Ecto neural progenitor cell (in vitro differentiated cells): ENCODE measurements at regions not wholly inside any gene's neighbourhood (a gene's known extent, or its start where the extent isn't known, plus 50 kb on each side); places are given as distances from the start of the nearest gene placed in this dataset.
A peak's percentile ranks its signal among the peaks of the same experiment; 100 is the strongest.

ENCODE experiments used
- DNase-seq: peaks from one replicate; pipeline ENCODE4 v3.0.0-alpha.2; 2018; ENCODE audit warnings: low spot score

- no peak for DNase-seq
Observed at GRCh38 chr1:25035523-25036116, 105.5 kb upstream of the RUNX3 start.

DNA sequence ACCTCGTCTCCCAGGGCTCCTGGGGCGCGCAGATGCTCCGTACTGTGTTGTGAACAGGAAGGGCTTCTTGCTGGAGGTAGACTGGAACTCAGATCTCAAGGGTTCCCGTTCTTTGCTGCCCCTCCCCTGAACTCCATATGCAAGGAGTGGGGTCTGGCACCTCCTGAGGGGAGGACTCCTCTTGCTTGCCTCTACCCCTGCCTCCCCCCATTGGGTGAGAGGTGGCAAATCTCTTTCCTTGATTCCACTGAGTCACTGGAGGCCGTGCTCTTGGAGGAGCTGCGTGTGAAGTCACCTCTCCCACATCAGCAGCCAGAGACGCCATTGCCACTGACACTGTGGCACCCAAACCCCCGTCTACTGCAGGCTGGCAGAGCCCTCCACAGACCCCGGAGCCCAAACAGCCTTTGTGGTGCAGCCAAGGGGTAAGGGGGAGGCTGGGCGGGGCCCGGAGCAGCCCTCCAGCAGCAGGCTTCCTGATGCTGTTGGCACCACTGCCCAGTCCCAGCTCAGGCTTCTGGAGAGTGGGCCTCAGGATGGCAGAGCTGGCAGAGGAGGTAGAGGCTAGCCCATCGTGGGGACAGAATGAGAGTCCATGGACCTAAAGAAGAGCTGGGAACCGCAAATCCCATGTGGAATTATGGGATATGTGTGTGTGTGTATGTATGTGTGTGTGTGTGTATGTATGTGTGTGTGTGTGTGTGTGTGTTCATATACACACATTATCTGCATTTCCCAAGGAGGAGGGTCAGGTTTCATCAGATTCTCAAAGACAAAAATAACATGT lies 104.9 kb upstream of the RUNX3 start:
- DNase-seq = no peak

- DNase-seq = no peak
Observed at GRCh38 chr1:25033828-25034705, 104.0 kb upstream of the RUNX3 start.

DNA sequence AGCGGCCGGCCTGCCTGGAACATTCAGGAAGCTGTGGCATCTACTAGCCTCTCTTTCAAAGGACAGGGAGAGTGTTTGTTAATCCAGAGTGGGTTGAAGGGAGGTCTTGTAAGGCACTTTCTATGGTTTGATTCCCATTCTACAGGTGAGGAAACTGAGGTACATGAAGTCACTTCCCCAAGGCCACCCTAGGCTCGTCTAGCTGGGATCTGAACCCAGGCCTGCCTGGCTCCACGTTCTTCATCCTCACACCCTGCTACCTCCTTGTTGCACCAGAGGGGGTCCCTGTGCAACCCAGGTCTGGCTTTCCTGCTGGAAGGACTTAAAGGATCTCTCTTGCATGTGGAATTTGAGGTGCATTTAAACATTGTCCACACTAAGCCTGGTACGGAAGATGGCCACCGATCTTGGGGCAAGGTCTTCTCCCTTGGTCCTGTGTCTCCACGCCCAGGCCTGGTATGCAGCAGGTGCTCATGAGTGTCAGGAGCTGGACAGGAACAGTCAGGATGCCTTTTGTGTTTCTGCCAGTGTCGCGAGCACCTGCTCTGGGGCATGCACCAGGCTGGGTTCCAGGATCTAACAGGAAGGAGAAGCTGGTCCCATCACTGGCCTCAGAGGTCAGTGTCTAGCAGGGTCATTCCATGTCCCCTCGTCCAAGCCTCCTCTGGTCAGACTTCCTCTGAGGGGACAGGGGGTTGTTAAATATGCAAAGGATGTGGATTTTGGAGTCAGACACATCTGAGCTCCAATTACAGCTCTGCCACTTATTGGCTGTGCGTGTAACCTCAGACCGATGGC lies 103.2 kb upstream of the RUNX3 start:
- no peak for DNase-seq

- DNase-seq = no peak
Observed at GRCh38 chr1:25031966-25032667, 102.0 kb upstream of the RUNX3 start.

GRCh38 chr1:25031601-25031965 lies 101.5 kb upstream of the RUNX3 start:
- no peak for DNase-seq

GRCh38 chr1:25030674-25031589 lies 100.9 kb upstream of the RUNX3 start:
- DNase-seq = no peak

- no peak for DNase-seq
Observed at GRCh38 chr1:25030012-25030411, 99.9 kb upstream of the RUNX3 start.

DNA sequence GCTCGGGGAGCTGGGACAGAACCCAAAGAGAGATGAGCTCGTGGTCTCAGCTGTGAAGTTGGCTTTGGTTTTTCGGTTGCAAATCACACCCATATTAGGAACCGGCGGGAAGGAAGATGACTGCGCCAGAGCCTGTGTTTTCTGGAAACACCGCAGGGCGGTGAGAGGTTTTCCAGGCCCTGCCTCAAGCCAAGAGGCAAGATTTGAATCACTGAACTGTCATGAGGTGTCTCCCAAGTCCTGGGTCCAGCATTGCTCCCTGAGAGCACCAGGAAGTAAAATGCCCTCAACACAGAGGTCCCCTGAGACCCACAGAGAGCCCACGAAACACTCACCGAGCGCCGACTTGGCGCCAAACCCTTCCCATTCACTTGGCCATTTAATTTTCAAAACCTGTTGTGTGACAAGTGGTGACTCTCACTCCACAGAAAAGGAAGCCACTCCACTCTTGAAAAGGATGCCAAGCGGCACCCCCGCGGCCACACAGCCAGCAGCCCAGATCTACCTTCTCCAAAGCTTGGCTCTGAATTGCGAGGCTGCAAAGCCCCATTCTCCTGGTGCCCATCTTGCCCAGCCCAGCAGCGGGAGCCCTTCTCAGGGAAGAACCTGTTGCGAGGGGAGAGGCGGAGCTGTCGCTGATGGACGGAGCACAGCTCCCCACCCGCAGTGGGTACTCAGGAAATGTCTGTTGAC lies 99.0 kb upstream of the RUNX3 start:
- DNase-seq = no peak

- no peak for DNase-seq
Observed at GRCh38 chr1:25028587-25028906, 98.5 kb upstream of the RUNX3 start.

GRCh38 chr1:25027822-25028586 lies 97.9 kb upstream of the RUNX3 start:
- DNase-seq = no peak

DNA sequence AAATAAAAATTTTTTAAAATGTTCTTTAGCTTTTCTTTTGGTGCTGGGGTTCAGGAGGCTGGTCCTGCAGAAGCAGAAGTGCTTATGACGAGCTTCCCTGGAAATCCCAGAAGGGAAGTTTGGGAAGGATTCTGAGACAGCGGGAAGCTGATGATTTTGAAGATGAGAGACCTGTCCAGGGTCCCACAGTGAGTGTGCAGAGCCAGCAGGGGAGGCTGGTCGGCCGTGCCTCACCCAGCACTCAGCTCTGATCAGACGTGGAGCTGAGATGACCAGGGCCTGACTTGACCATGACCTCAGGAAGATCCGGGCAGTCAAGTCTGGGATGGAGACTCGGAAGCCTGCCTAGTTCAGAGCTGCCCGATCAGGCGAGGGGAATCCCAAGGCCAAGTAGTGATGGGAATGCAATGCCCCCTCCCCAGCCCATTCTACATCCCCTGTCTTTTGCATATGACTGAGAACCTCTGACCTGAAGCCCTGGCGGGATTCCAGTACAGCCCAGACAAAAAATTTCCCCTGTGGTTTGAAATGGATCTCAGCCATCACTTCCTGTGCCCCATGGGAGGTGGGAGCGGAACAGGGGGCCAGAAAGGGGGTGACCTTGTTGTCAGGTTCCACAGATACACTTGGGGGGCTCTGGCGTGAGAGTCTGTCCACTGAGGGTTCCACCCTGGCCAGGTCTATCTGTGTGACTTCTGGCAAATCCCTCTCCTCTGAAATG lies 96.8 kb upstream of the RUNX3 start:
- DNase-seq = no peak

DNA sequence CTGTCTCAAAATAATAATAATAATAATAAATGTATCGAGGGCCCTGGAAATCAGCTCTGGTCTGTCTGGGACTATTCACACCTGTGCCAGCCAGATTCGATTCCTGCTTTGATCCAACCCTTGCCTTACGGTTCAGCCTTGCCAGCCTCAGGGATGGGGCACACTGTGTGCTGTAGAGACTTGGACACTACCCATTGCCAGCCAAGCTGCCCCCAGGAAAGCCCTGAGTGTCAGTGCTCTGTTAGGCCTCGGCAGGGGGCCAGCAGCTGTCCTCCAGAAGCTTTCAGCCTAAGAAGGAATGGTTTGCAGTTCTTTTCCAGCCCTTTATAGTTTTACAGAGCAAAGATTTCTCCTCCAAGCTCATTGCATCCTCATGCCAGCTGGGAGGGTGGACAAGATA lies 96.2 kb upstream of the RUNX3 start:
- DNase-seq = no peak

GRCh38 chr1:25024615-25025350 lies 94.7 kb upstream of the RUNX3 start:
- no peak for DNase-seq

DNA sequence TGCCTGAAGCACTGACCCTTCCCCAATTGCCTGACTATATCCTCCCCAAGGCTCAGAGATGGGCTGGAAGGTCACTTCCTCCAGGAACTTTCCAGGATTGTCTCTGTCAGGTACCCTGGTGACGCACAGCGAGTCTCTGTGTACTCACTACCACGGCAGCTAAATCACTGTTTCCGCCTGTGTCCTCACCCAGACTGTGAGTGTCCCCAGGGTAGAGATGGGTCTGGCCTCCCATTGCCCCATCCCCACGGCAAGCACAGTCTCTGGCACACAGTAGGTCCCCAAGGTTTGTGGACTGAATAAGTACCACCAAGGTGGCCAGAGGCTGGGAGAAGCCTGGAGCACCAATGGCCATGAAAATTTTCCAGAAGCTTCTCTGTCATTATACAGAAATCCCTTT lies 93.8 kb upstream of the RUNX3 start:
- no peak for DNase-seq

DNA sequence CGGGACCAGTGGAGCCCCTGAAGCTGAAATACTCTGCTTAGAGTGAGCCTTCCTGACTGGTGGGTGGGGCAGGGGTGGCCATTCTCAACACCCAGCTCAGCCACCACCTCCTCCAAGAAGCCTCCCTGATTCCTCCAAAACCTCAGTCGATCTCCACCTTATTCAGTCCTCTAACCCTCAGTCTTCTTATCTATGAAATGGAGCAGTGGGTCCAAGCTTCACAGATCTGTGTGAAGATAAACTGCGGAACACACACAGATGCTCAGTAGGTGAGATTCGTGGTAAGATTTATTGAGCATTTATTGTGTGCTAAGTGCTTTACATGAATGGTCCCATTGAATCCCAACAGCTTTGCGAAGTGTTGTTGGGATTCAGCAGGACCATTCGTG lies 93.1 kb upstream of the RUNX3 start:
- DNase-seq = no peak

DNA sequence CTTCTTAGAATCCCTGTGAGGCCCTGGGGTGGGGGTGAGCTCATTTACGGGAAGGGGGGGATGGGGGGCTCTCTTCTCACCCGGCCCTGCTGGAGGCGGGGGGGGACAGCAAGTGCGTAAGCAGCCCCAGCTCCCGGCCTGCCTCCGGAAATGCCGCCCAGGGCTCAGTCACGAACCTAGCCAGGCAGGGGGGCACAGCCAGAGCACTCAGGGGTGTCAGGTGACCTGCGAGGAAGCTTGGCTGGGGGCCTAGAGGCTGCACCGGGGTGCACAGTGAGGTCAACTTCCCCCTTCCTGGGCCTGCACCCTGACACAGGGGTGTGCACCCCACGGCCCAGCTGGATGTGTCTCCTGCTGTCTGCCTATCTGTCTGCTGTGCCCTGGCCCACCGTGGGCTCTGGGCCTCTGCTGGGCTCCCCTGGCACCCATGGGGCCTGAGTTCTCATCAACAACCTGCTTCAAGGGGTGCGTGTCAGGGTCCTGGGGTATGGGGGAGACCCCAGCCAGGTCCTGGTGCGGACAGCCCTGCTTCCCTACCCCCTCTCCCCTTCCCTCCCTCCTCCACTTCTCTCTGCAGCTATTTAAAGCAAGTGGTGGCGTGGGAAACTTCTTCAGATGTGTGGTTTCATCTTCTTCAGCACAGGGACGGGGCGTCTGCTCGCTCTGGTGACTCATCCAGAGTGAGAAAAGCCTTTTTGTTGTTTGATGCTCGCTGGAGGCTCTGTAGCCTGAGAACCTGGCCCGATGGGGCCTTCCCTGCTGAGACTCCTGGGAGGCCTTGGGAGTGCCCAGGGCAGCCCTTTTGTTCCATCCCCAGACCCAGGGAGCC lies 92.5 kb upstream of the RUNX3 start:
- DNase-seq = peak; percentile 62
